Activated CD4-positive, alpha-beta T cell treated with anti-CD3 and anti-CD28 coated beads, Interleukin-2, amount 10 ng/mL, durations not matched to agents 24 days and 14 days (primary cell): ENCODE measurements at regions not wholly inside any gene's neighbourhood (a gene's known extent, or its start where the extent isn't known, plus 50 kb on each side); places are given as distances from the start of the nearest gene placed in this dataset.
"Not testable (repeated sequence)": the region's sequence is repeated elsewhere in the genome, so short reads cannot be mapped to it uniquely, and the experiment has no call there.

Source experiments
- DNase-seq: peaks from one replicate; pipeline ENCODE4 v3.0.0; 2022
- H3K27ac Mint-ChIP-seq: one replicate; pipeline ENCODE4 v1.8.0; 2022; ENCODE audit warnings: mild to moderate bottlenecking, mixed read lengths
- H3K27me3 Mint-ChIP-seq: one replicate; pipeline ENCODE4 v1.8.0; 2022; ENCODE audit warnings: mixed read lengths
- H3K36me3 Mint-ChIP-seq: one replicate; pipeline ENCODE4 v1.8.0; 2022; ENCODE audit warnings: low read depth, mild to moderate bottlenecking, mixed read lengths
- H3K4me1 Mint-ChIP-seq: one replicate; pipeline ENCODE4 v1.8.0; 2021; ENCODE audit warnings: mixed read lengths
- H3K4me3 Mint-ChIP-seq: one replicate; pipeline ENCODE4 v1.8.0; 2022; ENCODE audit warnings: mild to moderate bottlenecking, moderate library complexity, mixed read lengths
- H3K9me3 Mint-ChIP-seq: one replicate; pipeline ENCODE4 v1.8.0; 2021; ENCODE audit warnings: mixed read lengths
- intact Hi-C: fragments of 100-400 bp; cut with micrococcal nuclease; formaldehyde crosslinking; loops from one replicate; pipeline ENCODE4 v1.15.1; 2023

DNA sequence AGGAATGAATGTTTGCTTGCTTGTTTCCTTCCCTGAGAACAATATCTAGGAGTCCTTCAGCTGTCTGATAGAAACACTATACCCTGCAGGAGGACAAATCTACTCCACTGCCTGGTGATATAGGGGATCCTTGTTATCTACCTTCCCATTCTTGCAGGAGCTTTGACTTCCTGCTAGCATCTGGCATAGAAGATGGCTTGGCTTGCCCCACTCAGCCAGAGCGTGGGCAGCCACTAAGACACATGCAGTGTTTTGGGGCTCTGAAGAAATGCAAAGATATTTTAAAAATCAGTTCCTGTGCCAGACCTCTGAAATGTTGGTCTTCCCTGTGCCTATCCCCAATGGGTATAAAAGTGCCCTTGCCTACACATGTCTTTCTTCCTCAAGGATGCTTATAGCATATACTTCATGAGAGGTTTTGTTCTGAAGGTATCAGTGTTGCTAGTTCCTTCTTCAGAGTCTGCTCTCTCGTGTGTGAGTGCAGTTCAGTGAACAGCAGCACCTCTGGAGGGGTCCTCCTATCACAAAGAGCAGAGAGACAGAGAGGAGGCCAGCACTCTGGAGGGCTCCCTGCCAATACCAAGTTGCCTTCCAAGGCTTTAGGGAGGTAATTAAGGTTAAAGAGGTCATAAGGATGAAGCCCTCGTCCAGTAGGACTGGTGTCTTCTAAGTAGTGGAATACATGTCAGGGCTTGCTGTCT, 149.1 kb upstream of the CALCR start:
- intact Hi-C loops: no loop called here
- no peak overlapping the region for H3K4me3 Mint-ChIP-seq
- no peak for DNase-seq
- no peak overlapping the region for H3K27ac Mint-ChIP-seq
- H3K9me3 Mint-ChIP-seq: no peaks in the 10 kb centered on the region
- H3K36me3 Mint-ChIP-seq: no peaks in the 10 kb centered on the region
- H3K4me1 Mint-ChIP-seq: no peaks in the 10 kb centered on the region
- H3K27me3 Mint-ChIP-seq: no peaks in the 10 kb centered on the region

DNA sequence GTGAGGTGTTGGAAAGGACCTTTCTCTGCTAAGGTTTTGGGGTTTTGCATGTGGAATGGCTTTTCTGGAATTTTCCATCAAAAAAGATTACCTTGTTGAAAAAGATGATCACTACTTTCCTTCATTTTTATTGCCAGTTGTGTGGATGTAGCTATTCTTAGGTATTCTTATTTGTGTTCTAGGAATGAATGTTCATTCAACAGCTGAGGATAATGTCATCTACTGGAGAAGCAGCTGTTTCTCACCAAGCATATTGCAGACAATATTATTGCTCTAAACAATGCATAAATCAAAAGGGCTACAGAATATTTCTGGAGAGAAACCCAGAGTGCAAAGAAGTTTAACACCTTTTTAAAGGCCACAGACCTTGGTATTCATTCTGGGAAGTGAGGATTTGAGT, 145.6 kb upstream of the CALCR start:
- no peak for DNase-seq
- Mint-ChIP-seq H3K36me3 (no peaks in the 10 kb centered on the region), H3K4me3 (no peak overlapping the region), H3K9me3 (no peaks in the 10 kb centered on the region), H3K27me3 (peaks cover 4% of the 10 kb centered on the region), H3K27ac (no peak overlapping the region), H3K4me1 (peaks cover under 1% of the 10 kb centered on the region)
- intact Hi-C loops: no loop called here

DNA sequence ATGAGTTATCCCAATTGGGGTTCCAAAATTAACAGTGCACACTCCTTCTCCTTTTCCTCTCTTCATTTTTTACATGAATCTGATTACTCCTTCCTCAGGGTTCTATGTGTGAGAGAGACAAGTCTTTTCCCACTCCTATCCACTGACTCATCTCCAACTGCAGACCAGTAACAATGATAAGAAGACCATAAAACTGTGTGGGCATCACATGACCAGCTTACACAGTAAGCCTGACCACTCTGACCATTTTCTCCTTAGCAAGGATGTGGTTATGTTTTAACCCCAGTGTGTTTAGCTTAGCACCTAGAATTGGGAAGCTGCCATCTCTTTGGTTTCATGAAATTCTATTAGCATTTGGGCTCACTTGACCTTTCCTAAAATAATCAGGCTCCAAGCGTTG, 145.0 kb upstream of the CALCR start:
- Mint-ChIP-seq H3K4me1 (peaks cover 1% of the 10 kb centered on the region), H3K36me3 (no peaks in the 10 kb centered on the region), H3K4me3 (no peak overlapping the region), H3K9me3 (no peaks in the 10 kb centered on the region), H3K27ac (no peak overlapping the region), H3K27me3 (peaks cover 5% of the 10 kb centered on the region)
- no peak for DNase-seq
- intact Hi-C loops: loop anchor here (10.0 kb wide), 2 partner anchors 365 to 675 kb away; partner anchors contain the start of gene COL1A2

DNA sequence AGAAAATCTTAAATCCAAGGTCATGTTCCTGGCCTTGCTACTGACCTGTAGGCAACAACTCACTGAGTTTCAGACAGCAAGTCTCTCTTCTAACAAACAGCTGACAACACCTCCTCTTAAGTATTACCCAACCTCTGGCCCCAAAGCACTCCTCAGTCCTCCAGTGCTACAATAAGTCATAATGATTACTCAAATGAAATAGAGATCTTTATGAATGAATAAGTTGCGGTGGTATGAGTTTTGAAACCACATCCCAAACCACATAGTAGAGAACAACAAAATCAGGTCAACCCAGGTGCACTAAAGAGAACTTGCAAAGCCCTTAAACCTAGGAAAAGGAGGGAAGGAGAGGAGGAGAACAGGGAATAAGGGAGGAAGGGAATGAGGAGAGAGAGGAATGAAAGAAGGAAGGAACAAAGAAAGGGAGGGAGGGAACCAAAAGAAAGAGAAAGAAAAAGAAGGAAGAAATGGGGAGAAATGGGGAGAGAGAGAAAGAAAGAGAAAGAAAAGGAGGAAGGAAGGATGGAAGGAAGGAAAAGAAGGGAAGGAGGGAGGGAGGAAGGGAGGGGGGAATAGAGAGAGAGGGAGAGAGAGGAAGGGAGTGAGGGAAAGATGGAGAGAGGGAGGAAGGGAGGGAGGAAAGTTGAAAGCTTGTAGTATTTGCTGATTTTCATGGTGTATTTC, 142.8 kb upstream of the CALCR start:
- H3K27me3 Mint-ChIP-seq: peaks cover 7% of the 10 kb centered on the region
- H3K27ac Mint-ChIP-seq: no peak overlapping the region
- no peaks in the 10 kb centered on the region for H3K9me3 Mint-ChIP-seq
- intact Hi-C loops: loop anchor here (10.0 kb wide), 2 partner anchors 367 to 677 kb away; partner anchors contain the start of gene COL1A2
- no peak overlapping the region for H3K4me3 Mint-ChIP-seq
- no peak for DNase-seq
- no peaks in the 10 kb centered on the region for H3K36me3 Mint-ChIP-seq
- H3K4me1 Mint-ChIP-seq: peaks cover 1% of the 10 kb centered on the region

DNA sequence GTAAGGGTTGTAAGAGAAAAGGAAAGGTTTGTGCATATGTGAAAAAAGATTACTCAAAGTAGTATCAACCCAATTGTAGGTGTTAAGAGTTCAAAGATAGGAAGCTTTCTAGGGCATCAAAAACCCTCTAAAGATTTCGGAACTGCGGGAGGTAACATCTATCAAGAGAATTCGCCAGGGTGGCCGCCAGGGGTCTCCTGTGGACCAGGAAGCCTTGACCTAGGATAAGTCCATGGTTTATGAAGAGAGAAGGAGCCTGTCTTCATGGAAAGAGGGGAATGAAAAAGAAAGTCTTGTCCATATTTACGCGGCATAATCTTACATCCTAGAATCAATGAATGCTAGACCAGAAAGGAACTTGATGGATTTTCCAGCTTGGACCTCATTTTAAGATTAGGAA, 140.7 kb upstream of the CALCR start:
- no peak overlapping the region for H3K4me3 Mint-ChIP-seq
- no peaks in the 10 kb centered on the region for H3K9me3 Mint-ChIP-seq
- H3K4me1 Mint-ChIP-seq: peaks cover 1% of the 10 kb centered on the region
- H3K27me3 Mint-ChIP-seq: peaks cover 7% of the 10 kb centered on the region
- H3K27ac Mint-ChIP-seq: no peak overlapping the region
- intact Hi-C loops: loop anchor here (10.0 kb wide), 2 partner anchors 370 to 680 kb away; partner anchors contain the start of gene COL1A2
- peak; percentile 58 for DNase-seq
- no peaks in the 10 kb centered on the region for H3K36me3 Mint-ChIP-seq

DNA sequence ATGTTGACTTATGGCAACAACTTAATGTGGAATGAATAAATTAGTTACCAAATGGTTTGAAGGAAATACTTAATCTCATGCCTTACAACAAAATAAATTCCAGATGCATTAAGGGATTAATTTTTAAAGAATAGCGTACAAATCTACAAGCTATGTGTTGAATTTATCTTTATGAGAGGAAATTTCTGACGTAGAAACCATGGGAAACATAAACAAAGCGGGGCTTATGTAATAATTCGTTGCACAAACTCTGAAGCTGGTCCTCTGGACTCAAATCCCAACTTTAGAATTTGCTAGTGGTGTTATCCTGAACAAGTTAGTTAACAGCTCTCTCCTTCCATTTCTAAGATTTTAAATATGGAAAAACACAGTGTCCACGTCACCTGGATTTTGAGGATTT, 137.4 kb upstream of the CALCR start:
- Mint-ChIP-seq H3K36me3 (no peaks in the 10 kb centered on the region), H3K9me3 (no peaks in the 10 kb centered on the region), H3K4me1 (peaks cover 1% of the 10 kb centered on the region), H3K27me3 (peaks cover 7% of the 10 kb centered on the region), H3K27ac (no peak overlapping the region), H3K4me3 (no peak overlapping the region)
- intact Hi-C loops: loop anchor here (10.0 kb wide), 2 partner anchors 373 to 683 kb away; partner anchors contain the start of gene COL1A2
- no peak for DNase-seq

DNA sequence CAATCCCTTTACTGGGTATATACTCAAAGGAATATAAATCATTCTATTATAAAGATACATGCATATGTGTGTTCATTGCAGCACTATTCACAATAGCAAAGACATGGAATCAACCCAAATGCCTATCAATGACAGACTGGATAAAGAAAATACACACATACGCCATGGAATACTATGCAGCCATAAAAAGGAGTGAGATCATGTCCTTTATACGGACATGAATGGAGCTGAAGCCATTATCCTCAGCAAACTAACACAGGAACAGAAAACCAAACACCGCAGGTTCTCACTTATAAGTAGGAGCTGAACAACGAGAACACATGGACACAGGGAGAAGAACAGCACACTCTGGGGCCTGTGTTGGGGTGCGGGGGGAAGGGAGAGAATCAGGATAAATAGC, 133.7 kb upstream of the CALCR start:
- H3K36me3 Mint-ChIP-seq, H3K27ac Mint-ChIP-seq, H3K4me3 Mint-ChIP-seq, intact Hi-C loops, H3K27me3 Mint-ChIP-seq, H3K9me3 Mint-ChIP-seq, DNase-seq, H3K4me1 Mint-ChIP-seq: not testable (repeated sequence)

DNA sequence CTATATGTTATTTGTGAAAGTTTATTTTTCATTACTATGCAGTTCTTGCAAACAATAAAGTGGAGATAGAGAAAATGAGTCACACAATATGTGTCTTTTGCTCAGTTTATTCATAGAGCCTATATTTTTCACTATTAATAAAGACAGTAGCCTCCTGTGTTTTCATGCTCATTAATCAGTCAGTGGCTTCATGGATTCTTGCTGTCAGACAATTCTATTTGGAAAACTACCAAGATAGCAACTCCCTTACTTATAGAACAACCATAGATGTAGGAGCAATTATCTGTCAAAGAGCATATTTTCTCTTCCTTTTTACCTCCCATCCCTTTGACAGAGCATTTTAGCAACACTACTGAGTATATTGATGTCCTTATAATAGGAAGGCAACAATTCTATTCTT, 132.7 kb upstream of the CALCR start:
- Mint-ChIP-seq H3K27me3 (no peaks in the 10 kb centered on the region), H3K36me3 (no peaks in the 10 kb centered on the region), H3K4me1 (no peaks in the 10 kb centered on the region), H3K27ac (no peak overlapping the region), H3K9me3 (no peaks in the 10 kb centered on the region), H3K4me3 (no peak overlapping the region)
- intact Hi-C loops: no loop called here
- DNase-seq: no peak

DNA sequence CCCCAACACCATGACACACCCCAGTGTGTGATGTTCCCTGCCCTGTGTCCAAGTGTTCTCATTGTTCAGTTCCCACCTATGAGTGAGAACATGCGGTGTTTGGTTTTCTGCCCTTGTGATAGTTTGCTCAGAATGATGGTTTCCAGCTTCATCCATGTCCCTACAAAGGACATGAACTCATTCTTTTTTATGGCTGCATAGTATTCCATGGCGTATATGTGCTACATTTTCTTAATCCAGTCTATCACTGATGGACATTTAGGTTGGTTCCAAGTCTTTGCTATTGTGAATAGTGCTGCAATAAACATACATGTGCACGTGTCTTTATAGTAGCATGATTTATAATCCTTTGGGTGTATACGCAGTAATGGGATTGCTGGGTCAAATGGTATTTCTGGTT, 131.6 kb upstream of the CALCR start:
- intact Hi-C loops, H3K4me1 Mint-ChIP-seq, H3K27me3 Mint-ChIP-seq: not testable (repeated sequence)

DNA sequence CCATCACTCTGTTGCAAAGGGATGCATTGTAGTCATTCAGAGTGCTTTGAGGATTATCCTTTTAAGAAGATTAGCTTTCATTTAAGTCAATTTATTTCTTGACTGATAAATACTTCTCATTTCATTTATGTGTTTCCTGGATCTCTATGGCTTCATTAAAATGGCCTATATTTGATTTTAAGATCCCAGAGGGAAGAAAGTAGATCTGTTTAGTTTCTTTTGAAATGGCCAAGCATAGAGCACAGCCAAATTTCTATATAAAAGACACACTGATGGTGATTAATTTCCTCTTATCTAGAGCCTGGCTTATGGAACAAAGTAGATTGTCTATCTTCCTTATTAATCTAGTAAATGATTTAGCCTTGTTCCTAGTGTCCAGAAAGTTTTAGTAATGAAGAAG, 129.7 kb upstream of the CALCR start:
- H3K4me3 Mint-ChIP-seq: no peak overlapping the region
- H3K9me3 Mint-ChIP-seq: no peaks in the 10 kb centered on the region
- H3K36me3 Mint-ChIP-seq: no peaks in the 10 kb centered on the region
- no peak overlapping the region for H3K27ac Mint-ChIP-seq
- H3K4me1 Mint-ChIP-seq: no peaks in the 10 kb centered on the region
- no peak for DNase-seq
- H3K27me3 Mint-ChIP-seq: no peaks in the 10 kb centered on the region
- intact Hi-C loops: loop anchor here (1.0 kb wide), 1 partner anchor 8 kb away; no protein-coding TSS in a partner anchor

More for the DNA sequence above, 131.6 kb upstream of the CALCR start:
- not testable (repeated sequence) for H3K27ac Mint-ChIP-seq, H3K36me3 Mint-ChIP-seq, H3K9me3 Mint-ChIP-seq, H3K4me3 Mint-ChIP-seq, DNase-seq

DNA sequence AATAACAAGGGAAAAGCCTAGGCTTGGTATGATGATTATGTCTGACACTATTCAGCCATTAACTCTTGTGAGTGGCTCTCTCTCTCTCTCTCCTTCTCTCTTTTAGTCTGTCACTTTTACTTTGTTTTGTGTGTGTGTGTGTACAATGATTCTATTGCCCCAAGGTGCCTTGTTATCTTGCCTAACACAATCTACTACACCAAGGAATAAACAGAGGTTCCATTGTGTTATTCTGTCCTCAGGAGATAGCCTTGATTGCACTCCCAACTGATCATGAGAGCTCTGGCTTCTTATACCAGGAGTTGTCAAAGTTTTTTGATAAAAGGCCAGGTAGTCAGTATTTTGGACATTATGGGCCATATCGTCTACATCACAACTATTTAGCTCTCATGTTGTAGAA, 123.4 kb upstream of the CALCR start:
- Mint-ChIP-seq H3K27ac (no peak overlapping the region), H3K4me3 (no peak overlapping the region)
- intact Hi-C loops: no loop called here

DNA sequence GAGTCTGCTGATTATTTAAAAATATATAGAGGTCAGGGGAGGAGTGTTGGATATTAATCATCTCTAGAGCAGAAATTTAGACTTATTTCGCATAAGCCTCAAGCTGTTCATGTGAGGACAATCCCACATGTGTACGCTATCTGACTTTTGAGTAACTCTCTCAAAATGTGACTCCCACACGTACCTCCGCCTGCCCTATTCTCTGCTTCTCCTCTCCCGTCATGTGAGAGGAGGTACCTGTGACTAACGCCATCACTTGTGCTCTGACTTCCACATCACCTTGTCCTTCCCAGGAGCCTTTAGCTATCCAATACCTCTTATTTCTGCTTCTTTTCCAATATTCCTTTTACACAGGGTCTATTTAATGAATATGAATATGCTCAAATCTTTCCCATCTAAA, 119.3 kb upstream of the CALCR start:
- no peak overlapping the region for H3K4me3 Mint-ChIP-seq
- H3K27ac Mint-ChIP-seq: no peak overlapping the region
- H3K27me3 Mint-ChIP-seq: no peaks in the 10 kb centered on the region
- no peak for DNase-seq
- intact Hi-C loops: no loop called here
- no peaks in the 10 kb centered on the region for H3K36me3 Mint-ChIP-seq
- no peaks in the 10 kb centered on the region for H3K4me1 Mint-ChIP-seq
- H3K9me3 Mint-ChIP-seq: no peaks in the 10 kb centered on the region

More for the DNA sequence above, 123.4 kb upstream of the CALCR start:
- no peaks in the 10 kb centered on the region for H3K4me1 Mint-ChIP-seq
- H3K27me3 Mint-ChIP-seq: no peaks in the 10 kb centered on the region
- H3K36me3 Mint-ChIP-seq: no peaks in the 10 kb centered on the region
- DNase-seq: no peak
- no peaks in the 10 kb centered on the region for H3K9me3 Mint-ChIP-seq

DNA sequence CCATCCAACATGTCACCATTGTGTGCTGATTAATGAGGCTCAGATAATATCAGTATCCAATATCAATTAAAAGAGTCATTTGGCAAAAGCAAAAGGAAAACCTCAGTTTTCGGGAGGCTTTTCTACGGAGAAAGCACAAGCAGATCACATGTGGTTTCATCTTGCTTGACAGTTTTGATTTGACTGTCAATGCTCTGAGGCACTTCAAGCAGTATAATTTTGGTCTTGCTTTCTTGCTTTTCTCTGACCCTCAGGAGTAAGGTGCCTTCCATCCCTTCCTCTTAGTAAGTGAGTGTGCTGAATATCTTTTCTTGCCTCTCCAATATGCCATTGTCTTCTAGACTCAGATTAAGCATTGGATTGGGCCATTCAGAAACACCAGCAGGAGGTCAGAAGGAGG, 115.5 kb upstream of the CALCR start:
- Mint-ChIP-seq H3K36me3 (no peaks in the 10 kb centered on the region), H3K4me1 (no peaks in the 10 kb centered on the region), H3K4me3 (no peak overlapping the region), H3K9me3 (no peaks in the 10 kb centered on the region), H3K27me3 (no peaks in the 10 kb centered on the region), H3K27ac (no peak overlapping the region)
- intact Hi-C loops: no loop called here
- DNase-seq: no peak

DNA sequence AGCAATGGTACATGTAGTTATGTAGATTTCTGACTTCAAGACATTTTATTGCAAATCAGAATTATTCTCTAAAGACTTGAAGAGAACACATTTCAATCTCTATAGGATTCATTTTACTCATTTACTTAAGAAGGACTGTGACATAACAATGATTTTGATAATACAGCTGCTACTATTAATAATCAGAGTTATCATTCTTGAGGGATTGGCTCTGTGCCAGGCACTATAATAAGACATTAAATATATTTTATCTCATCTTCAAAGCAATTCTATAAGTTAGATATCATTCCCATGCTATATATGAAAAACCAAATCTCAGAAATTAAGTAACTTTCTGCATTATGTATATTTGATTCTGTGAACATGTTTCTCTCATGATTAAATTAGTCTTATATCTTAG, 103.7 kb upstream of the CALCR start:
- Mint-ChIP-seq H3K9me3 (no peaks in the 10 kb centered on the region), H3K27ac (no peak overlapping the region), H3K27me3 (no peaks in the 10 kb centered on the region), H3K36me3 (no peaks in the 10 kb centered on the region), H3K4me1 (no peaks in the 10 kb centered on the region), H3K4me3 (no peak overlapping the region)
- DNase-seq: no peak
- intact Hi-C loops: no loop called here
